GM18868 (cell line): ENCODE measurements at regions not wholly inside any gene's neighbourhood (a gene's known extent, or its start where the extent isn't known, plus 50 kb on each side); places are given as distances from the start of the nearest gene placed in this dataset.
"Not testable (repeated sequence)": the region's sequence is repeated elsewhere in the genome, so short reads cannot be mapped to it uniquely, and the experiment has no call there.

Source experiments
- ATAC-seq: cut with Tn5 transposase; IDR thresholded peaks from one replicate; pipeline ENCODE4 v1.9.1; 2021; ENCODE audit warnings: mild to moderate bottlenecking, moderate library complexity; ENCODE audit not compliant: unreplicated experiment

DNA sequence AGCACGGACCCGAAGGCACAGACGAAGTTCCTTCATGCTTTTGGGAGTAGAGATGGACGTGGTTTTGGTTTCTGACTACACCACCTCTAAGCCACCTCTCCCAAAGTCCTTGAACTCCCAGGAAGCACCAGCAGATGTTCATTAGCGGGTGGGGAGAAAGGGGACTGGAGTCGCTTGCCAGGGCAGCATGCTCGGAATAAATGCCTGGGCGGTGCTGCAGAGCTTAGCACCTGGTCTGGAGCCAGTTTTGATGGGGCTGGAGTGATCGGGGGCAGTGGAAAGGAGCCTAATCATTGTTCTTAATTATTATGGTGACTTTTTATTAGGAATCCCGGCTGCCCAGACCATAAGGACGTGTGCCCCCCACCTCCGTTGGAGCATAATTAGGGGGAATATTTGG is 220.8 kb downstream of the TFCP2L1 start:
- ATAC-seq = no peak

- ATAC-seq = no peak
Observed at GRCh38 chr2:121065239-121065638, 219.8 kb downstream of the TFCP2L1 start.

GRCh38 chr2:121066526-121066925 is 218.5 kb downstream of the TFCP2L1 start:
- no peak for ATAC-seq

- no peak for ATAC-seq
Observed at GRCh38 chr2:121068851-121069250, 216.2 kb downstream of the TFCP2L1 start.

DNA sequence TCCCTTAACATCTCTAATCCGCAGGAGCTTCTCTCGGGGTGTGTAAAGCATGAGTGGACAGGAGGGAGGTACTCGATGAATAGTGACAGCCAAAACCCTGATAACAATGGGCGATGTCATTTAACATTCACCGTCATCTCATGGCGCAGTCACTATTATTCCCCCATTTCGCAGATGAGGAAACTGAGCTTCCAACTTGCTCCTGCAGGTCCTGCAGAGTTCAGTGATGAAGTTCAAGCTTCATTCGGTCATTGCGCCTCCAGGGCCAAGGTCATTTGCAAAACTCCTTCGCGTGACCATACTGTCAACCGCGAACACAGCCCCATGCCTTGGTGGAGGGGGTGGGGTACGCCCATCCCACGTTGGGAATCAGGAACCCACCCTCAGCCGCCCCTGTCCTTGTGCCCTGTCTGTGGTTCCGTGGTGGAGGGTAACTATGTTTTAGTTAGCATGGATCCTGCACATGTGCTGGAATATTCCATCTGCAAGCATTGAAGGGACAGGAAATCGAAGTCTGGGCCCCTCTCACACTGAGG is 215.5 kb downstream of the TFCP2L1 start:
- ATAC-seq = no peak

DNA sequence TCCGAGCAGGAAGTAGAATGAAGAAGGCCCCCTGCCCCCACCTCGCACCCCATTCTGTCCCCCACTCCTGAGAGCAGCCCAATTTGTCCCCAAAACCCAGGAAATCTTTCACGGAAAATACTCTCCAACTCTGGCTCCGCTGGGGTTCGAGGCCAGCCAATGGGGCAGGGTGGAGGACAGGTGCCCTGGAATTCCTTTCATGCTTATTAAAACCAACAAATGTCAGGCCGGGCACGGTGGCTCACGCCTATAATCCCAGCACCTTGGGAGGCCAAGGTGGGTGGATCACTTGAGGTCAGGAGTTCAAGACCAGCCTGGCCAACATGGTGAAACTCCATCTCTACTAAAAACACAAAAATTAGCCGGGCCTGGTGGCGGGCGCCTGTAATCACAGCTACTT is 214.9 kb downstream of the TFCP2L1 start:
- not testable (repeated sequence) for ATAC-seq

- ATAC-seq = peak; percentile 71
Observed at GRCh38 chr2:121071034-121071504, 213.9 kb downstream of the TFCP2L1 start.

DNA sequence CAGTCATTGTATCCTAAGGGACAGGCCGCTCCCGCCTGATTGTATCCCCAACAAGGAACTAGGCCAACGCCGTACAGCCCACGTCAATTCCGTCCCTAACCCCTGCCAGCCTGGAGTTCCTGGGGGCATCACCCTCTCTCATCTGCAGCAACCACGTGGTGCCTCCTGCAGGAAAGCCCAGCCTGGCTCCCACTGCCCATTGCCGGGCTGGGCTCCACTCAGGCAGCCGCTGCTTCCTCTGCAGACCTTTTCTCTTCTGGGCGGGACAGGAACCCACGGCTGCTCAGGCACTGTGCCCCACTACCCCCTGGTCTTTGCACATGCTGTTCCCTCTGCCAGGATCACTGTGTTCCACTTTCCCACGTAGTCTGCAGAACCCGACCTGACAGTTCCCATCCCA is 212.2 kb downstream of the TFCP2L1 start:
- ATAC-seq = no peak

DNA sequence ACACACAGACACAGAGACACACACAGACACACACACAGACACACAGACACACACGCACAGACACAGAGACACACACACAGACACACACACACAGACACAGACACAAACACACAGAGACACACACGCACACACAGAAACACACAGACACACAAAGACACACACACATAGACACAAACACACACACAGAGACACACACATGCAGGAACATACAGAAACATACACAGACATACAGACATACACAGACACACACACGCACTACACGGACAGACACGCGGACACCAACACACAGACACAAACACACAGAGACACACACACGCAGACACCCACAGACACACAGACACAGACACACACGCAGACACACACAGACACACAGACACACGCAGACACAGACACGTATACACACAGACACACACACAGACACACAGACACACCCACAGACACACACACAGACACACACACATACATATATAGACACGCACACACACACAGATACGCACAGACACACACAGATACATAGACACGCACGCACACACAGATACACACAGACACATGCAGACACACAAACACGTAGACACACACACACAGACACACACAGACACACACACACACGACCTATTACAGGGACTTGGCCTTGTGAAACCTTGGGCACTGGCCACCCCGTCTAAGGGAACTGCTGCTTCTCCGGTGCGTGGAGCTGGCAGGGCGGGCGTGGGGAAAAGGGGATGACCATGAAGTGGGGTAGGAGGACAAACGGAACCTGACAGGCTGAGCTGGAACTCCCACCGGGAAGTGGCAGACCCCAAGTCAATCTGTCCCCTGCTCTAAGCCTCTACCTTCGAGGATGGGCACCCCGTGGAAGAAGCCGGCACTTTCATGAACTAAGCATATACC is 211.4 kb downstream of the TFCP2L1 start:
- no peak for ATAC-seq

- no peak for ATAC-seq
Observed at GRCh38 chr2:121074293-121074932, 210.6 kb downstream of the TFCP2L1 start.

DNA sequence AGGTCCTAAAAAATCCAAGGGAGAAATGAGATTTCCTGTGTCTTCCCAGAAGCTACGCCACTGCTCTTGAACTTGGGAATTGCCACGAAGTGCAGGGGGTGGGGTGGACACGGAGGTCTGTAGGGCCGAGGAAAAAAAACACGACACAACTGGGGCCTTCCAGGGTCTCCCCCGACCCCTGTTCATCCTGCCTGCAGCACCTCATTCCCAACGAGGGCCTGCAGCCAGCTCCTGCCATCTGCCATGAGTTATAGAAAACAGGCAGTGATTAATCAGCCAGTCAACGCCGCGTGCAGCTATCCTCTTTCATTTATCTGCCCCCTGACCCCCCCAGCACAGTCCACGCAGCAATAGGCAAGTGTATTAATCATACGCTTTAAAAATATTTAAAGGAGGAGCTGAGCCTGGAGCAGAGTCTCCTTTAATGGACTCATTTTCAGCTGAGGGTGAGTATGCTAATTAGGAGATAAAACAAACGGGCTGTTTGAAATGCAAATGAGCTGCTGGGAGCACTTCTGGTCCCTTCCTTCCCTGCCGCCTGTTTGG is 209.9 kb downstream of the TFCP2L1 start:
- no peak for ATAC-seq

GRCh38 chr2:121075641-121076497 is 209.1 kb downstream of the TFCP2L1 start:
- no peak for ATAC-seq

DNA sequence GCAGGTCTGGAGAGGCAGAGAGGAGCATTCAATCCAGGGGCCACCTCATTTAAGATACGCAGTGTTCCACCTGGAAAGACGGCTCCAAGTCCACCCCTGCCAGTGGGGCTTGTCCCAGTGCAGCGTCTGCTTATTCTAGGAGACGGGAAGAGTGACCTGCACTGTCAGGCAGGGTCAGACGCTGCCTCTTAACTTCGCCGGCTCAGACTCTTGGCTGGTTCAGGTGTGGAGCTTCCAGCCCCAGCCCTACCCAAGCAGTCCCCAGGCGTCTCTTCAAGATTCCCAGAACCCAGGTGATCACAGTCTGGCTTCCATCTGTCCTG is 208.5 kb downstream of the TFCP2L1 start:
- no peak for ATAC-seq

GRCh38 chr2:121076885-121077549 is 208.0 kb downstream of the TFCP2L1 start:
- peak; percentile 66 for ATAC-seq

DNA sequence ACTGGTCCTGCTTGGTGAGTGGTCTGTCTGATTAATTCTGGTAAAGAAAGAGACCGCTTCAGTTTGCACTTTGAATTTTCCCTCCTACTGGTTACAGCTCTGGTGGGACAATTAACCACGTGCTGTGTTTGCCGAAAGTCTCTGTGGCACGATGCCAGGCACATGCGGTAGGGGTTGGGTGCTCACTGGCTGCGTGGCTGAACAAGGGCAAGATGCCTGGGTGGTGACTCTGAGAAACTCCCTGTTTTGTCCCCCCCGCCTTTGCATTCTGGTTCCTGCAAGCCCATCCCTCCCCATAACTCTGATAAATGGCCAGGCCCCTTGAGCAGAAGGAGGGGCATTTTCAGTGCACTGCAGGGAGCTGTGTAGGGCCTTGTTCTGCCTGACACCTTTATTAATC is 206.1 kb downstream of the TFCP2L1 start:
- ATAC-seq = no peak

GRCh38 chr2:121080013-121080772 is 204.8 kb downstream of the TFCP2L1 start:
- no peak for ATAC-seq

DNA sequence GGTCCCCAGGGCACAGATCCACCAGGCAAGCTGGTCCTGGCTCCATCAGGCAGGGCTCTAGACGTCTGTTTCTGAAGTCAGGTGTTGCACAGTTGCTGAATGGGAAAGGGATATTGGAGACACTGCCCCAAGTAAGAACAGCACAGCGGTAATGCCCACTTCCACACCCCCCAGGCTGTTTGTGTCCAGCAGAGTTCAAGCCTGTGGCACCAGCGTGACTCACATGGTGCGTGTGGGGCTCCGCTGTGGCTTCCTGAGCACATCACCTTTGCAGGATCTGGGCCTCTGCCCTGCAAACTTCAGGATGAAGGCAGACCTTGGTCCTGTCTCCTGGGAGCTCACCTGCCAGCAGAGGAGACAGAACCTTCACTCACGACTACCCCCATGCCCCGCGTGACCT is 203.3 kb downstream of the TFCP2L1 start:
- ATAC-seq = no peak

- ATAC-seq = no peak
Observed at GRCh38 chr2:121082191-121082590, 202.8 kb downstream of the TFCP2L1 start.

- ATAC-seq = no peak
Observed at GRCh38 chr2:121084130-121084680, 200.8 kb downstream of the TFCP2L1 start.
